ENCODE measurements at regions not wholly inside any gene's neighbourhood (a gene's known extent, or its start where the extent isn't known, plus 50 kb on each side); places are given as distances from the start of the nearest gene placed in this dataset.
A peak's percentile ranks its signal among the peaks of the same experiment; 100 is the strongest.

DNA sequence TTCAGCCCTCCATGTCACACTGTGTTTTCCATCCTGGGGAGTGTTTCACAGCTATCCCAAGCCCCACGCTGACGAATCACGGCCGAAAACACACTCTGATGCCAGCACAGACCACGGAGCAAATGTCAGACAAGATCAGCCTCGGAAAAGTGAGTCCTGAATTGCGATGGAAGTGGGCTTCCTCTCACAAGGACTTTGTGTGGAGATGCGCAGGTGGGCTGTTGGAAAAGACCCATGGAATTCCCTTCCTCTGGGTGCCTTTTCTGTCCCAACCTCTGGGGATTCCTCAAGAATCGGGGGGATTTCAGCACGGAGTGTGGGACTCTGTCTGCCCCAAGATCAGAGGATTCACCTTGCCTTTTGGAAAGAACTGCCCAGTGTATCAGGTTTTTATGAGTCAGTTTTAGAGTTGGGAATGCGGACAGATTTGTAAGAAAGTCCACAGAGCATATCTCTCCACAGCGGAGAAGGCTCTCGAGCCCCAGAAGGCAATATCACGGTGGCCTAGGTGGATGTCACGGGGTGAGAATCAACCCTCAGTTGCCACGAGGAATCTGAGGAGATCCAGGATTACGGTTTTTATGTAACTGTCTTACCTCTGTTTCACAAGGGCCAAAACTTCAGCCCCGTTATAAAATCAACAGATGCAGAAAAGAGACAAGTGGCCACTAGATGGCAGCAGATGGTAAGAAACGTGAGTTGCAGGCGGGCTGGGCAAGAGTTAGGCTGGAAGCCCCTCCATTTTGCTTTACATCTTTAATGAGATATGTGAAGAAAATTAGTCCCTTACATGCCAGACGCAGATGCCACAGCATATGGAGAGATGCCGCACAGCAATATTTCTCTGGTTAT, 201.9 kb downstream of the DAD1 start:
- H3K4me1 Mint-ChIP-seq (ENCODE audit: low read depth, unreplicated experiment) = peaks cover 55% of the 10 kb centered on the region
- H3K27ac Mint-ChIP-seq (ENCODE audit: unreplicated experiment) = no peak overlapping the region
- no TSS peak for BruUV-seq (replicated peaks)
- no peaks in the 10 kb centered on the region for H3K27me3 Mint-ChIP-seq (ENCODE audit: unreplicated experiment)
- H3K4me3 Mint-ChIP-seq (ENCODE audit: low read depth, unreplicated experiment) = no peak overlapping the region
- intact Hi-C loops (cut with micrococcal nuclease; ENCODE audit: unreplicated experiment) = loop anchor here (1.0 to 5.0 kb wide), 2 partner anchors 86 to 515 kb away; no protein-coding TSS in a partner anchor
- CTCF ChIA-PET = no interaction called here
- H3K36me3 Mint-ChIP-seq (ENCODE audit: insufficient read depth, unreplicated experiment) = peaks cover 6% of the 10 kb centered on the region
- TF ChIP-seq, protein P1, sequence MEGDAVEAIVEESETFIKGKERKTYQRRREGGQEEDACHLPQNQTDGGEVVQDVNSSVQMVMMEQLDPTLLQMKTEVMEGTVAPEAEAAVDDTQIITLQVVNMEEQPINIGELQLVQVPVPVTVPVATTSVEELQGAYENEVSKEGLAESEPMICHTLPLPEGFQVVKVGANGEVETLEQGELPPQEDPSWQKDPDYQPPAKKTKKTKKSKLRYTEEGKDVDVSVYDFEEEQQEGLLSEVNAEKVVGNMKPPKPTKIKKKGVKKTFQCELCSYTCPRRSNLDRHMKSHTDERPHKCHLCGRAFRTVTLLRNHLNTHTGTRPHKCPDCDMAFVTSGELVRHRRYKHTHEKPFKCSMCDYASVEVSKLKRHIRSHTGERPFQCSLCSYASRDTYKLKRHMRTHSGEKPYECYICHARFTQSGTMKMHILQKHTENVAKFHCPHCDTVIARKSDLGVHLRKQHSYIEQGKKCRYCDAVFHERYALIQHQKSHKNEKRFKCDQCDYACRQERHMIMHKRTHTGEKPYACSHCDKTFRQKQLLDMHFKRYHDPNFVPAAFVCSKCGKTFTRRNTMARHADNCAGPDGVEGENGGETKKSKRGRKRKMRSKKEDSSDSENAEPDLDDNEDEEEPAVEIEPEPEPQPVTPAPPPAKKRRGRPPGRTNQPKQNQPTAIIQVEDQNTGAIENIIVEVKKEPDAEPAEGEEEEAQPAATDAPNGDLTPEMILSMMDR (IDR thresholded peaks at IDR 0.05; ENCODE audit: unreplicated experiment) = peak; percentile 60
- DNase-seq = peak; percentile 74
- H3K9me3 Mint-ChIP-seq (ENCODE audit: low read depth, unreplicated experiment) = no peaks in the 10 kb centered on the region

DNA sequence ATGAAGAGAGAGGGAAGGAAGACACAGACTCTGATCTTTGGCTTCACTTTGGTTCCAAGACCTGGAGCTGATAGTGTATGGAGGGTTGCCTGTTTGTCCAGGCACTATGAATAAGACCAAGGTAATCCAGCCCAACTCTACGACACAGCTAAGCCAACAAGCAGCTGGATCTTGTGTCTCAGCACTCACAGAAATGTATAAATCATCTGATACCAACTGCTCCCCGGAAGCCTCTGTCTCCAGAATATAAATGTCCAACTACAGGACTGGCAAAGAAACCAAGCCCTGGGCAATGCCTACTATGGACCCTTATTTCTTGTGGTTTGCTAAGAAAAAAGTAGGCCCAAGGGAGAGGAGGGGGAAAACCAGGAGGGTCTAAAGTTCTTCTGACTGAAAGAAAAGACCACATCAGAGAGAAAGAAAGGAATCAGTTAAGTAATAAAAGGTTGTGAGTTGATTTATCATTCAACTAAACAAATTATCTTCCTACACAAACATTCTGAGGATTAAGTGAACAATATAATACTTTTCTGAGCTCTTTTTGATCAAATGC, 204.0 kb downstream of the DAD1 start:
- H3K27ac Mint-ChIP-seq (ENCODE audit: unreplicated experiment) = no peak overlapping the region

DNA sequence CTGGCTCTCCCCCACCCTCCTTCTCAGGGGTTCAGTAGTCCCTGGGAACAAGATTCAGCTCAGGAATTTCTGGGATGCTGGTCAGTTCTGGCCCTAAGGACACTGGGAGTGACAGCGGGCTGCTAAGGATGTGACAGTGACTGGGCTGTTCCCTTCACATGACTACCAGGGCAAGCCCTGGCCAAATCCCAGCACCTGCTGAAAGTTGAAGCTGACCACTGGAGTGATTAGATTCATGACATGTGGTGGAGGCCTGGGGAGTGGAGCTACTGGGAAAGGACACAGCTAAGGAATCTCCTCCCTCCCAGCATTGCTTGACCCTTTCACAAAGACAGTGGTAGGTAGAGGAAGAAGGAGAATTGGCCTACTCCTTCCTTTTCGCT, 204.9 kb downstream of the DAD1 start:
- no peak overlapping the region for H3K27ac Mint-ChIP-seq (ENCODE audit: unreplicated experiment)
- TF ChIP-seq, protein P1 (IDR thresholded peaks at IDR 0.05; ENCODE audit: unreplicated experiment) = no peak
- no TSS peak for BruUV-seq (replicated peaks)
- H3K9me3 Mint-ChIP-seq (ENCODE audit: low read depth, unreplicated experiment) = no peaks in the 10 kb centered on the region
- CTCF ChIA-PET = interaction anchor here (0.8 to 1.5 kb wide), 2 partner anchors 14 to 65 kb away, joined by 3 read pairs; no protein-coding TSS in a partner anchor
- H3K36me3 Mint-ChIP-seq (ENCODE audit: insufficient read depth, unreplicated experiment) = no peaks in the 10 kb centered on the region
- no peak overlapping the region for H3K4me3 Mint-ChIP-seq (ENCODE audit: low read depth, unreplicated experiment)
- peaks cover 42% of the 10 kb centered on the region for H3K4me1 Mint-ChIP-seq (ENCODE audit: low read depth, unreplicated experiment)
- intact Hi-C loops (cut with micrococcal nuclease; ENCODE audit: unreplicated experiment) = no loop called here
- DNase-seq = no peak
- no peaks in the 10 kb centered on the region for H3K27me3 Mint-ChIP-seq (ENCODE audit: unreplicated experiment)

More for the DNA sequence above, 204.0 kb downstream of the DAD1 start:
- H3K4me1 Mint-ChIP-seq (ENCODE audit: low read depth, unreplicated experiment) = peaks cover 51% of the 10 kb centered on the region
- CTCF ChIA-PET = interaction anchor here (0.6 to 1.5 kb wide), 2 partner anchors 15 to 44 kb away, joined by 3 to 5 read pairs; no protein-coding TSS in a partner anchor
- intact Hi-C loops (cut with micrococcal nuclease; ENCODE audit: unreplicated experiment) = loop anchor here (5.0 kb wide), 1 partner anchor 517 kb away; no protein-coding TSS in a partner anchor
- H3K4me3 Mint-ChIP-seq (ENCODE audit: low read depth, unreplicated experiment) = no peak overlapping the region
- no TSS peak for BruUV-seq (replicated peaks)
- TF ChIP-seq, protein P1 (IDR thresholded peaks at IDR 0.05; ENCODE audit: unreplicated experiment) = no peak
- no peak for DNase-seq
- H3K27me3 Mint-ChIP-seq (ENCODE audit: unreplicated experiment) = no peaks in the 10 kb centered on the region
- no peaks in the 10 kb centered on the region for H3K9me3 Mint-ChIP-seq (ENCODE audit: low read depth, unreplicated experiment)
- H3K36me3 Mint-ChIP-seq (ENCODE audit: insufficient read depth, unreplicated experiment) = no peaks in the 10 kb centered on the region

DNA sequence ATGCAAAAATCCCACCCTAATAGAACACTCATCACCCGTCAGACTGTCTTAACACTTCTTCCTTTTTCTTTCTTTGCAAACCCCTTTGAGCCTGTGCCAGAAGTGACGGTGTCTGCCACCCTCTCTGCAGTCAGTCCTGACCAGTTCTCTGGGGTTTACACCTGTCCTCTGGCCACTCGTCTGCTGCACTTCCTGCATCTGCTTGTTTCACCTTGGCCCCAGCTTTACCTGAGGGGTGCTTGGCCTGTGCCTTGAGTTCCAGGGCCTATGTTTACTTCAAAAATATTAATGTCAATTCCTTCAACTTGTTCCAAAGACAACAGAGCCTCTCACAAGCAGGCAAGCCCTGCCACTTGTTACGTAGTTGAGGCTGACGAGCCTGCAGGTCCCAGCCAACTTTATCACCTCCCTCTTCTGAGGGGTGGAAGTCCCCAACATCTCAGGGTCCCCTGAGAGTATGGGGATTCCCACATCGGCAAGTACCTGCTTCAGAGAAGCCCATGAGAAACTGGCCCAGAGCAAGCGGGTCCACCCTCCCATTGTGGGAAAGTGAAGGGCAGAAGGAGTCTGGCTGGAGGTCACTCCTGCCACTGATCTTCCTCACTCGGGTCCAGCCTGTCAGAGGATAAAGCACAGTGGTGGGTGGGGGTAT, 205.4 kb downstream of the DAD1 start:
- Mint-ChIP-seq H3K4me1 (ENCODE audit: low read depth, unreplicated experiment) (peaks cover 37% of the 10 kb centered on the region), H3K36me3 (ENCODE audit: insufficient read depth, unreplicated experiment) (no peaks in the 10 kb centered on the region), H3K9me3 (ENCODE audit: low read depth, unreplicated experiment) (no peaks in the 10 kb centered on the region), H3K27me3 (ENCODE audit: unreplicated experiment) (no peaks in the 10 kb centered on the region), H3K4me3 (ENCODE audit: low read depth, unreplicated experiment) (no peak overlapping the region), H3K27ac (ENCODE audit: unreplicated experiment) (no peak overlapping the region)
- no peak for DNase-seq
- intact Hi-C loops (cut with micrococcal nuclease; ENCODE audit: unreplicated experiment) = no loop called here
- CTCF ChIA-PET = interaction anchor here (0.8 to 1.5 kb wide), 2 partner anchors 14 to 65 kb away, joined by 3 read pairs; no protein-coding TSS in a partner anchor
- no TSS peak for BruUV-seq (replicated peaks)
- TF ChIP-seq, protein P1 (IDR thresholded peaks at IDR 0.05; ENCODE audit: unreplicated experiment) = no peak

Measured in Calu3 (cell line).